ENCODE measurements at regions not wholly inside any gene's neighbourhood (a gene's known extent, or its start where the extent isn't known, plus 50 kb on each side); places are given as distances from the start of the nearest gene placed in this dataset.
"Not testable (repeated sequence)": the region's sequence is repeated elsewhere in the genome, so short reads cannot be mapped to it uniquely, and the experiment has no call there.

- no peak for DNase-seq
Measured at GRCh38 chr4:60814549-60814948, 385.6 kb upstream of the ADGRL3 start.

GRCh38 chr4:60817609-60818008 lies 382.5 kb upstream of the ADGRL3 start:
- no peak for DNase-seq

- DNase-seq: no peak
Measured at GRCh38 chr4:60822986-60823385, 377.1 kb upstream of the ADGRL3 start.

GRCh38 chr4:60840020-60840419 lies 360.1 kb upstream of the ADGRL3 start:
- no peak for DNase-seq

GRCh38 chr4:60846678-60847077 lies 353.4 kb upstream of the ADGRL3 start:
- no peak for DNase-seq

- DNase-seq: no peak
Measured at GRCh38 chr4:60847614-60848013, 352.5 kb upstream of the ADGRL3 start.

GRCh38 chr4:60857130-60857753 lies 342.9 kb upstream of the ADGRL3 start:
- no peak for DNase-seq

- DNase-seq: no peak
Measured at GRCh38 chr4:60863442-60863841, 336.7 kb upstream of the ADGRL3 start.

GRCh38 chr4:60865273-60865672 lies 334.9 kb upstream of the ADGRL3 start:
- no peak for DNase-seq

GRCh38 chr4:60868232-60868960 lies 331.7 kb upstream of the ADGRL3 start:
- DNase-seq: no peak

GRCh38 chr4:60879135-60879701 lies 320.9 kb upstream of the ADGRL3 start:
- no peak for DNase-seq

- no peak for DNase-seq
Measured at GRCh38 chr4:60884587-60884986, 315.5 kb upstream of the ADGRL3 start.

- no peak for DNase-seq
Measured at GRCh38 chr4:60885011-60885410, 315.1 kb upstream of the ADGRL3 start.

GRCh38 chr4:60890743-60891142 lies 309.4 kb upstream of the ADGRL3 start:
- DNase-seq: no peak

- no peak for DNase-seq
Measured at GRCh38 chr4:60891947-60892346, 308.2 kb upstream of the ADGRL3 start.

GRCh38 chr4:60897415-60897814 lies 302.7 kb upstream of the ADGRL3 start:
- DNase-seq: no peak

GRCh38 chr4:60905162-60905561 lies 295.0 kb upstream of the ADGRL3 start:
- DNase-seq: no peak

- DNase-seq: no peak
Measured at GRCh38 chr4:60911127-60911526, 289.0 kb upstream of the ADGRL3 start.

- DNase-seq: no peak
Measured at GRCh38 chr4:60913002-60913401, 287.1 kb upstream of the ADGRL3 start.

GRCh38 chr4:60913671-60914070 lies 286.5 kb upstream of the ADGRL3 start:
- no peak for DNase-seq

- DNase-seq: not testable (repeated sequence)
Measured at GRCh38 chr4:60921735-60922134, 278.4 kb upstream of the ADGRL3 start.

GRCh38 chr4:60923075-60923474 lies 277.1 kb upstream of the ADGRL3 start:
- no peak for DNase-seq

GRCh38 chr4:60926624-60927023 lies 273.5 kb upstream of the ADGRL3 start:
- DNase-seq: no peak

- DNase-seq: no peak
Measured at GRCh38 chr4:60930866-60931265, 269.3 kb upstream of the ADGRL3 start.

Measured in stimulated activated CD4-positive, alpha-beta T cell treated with anti-CD3 and anti-CD28 coated beads, Interleukin-1b, Interleukin-23, amount 100 ng/mL, for 48 hours (primary cell).